ENCODE measurements at regions not wholly inside any gene's neighbourhood (a gene's known extent, or its start where the extent isn't known, plus 50 kb on each side); places are given as distances from the start of the nearest gene placed in this dataset.

- TF ChIP-seq, protein P1, sequence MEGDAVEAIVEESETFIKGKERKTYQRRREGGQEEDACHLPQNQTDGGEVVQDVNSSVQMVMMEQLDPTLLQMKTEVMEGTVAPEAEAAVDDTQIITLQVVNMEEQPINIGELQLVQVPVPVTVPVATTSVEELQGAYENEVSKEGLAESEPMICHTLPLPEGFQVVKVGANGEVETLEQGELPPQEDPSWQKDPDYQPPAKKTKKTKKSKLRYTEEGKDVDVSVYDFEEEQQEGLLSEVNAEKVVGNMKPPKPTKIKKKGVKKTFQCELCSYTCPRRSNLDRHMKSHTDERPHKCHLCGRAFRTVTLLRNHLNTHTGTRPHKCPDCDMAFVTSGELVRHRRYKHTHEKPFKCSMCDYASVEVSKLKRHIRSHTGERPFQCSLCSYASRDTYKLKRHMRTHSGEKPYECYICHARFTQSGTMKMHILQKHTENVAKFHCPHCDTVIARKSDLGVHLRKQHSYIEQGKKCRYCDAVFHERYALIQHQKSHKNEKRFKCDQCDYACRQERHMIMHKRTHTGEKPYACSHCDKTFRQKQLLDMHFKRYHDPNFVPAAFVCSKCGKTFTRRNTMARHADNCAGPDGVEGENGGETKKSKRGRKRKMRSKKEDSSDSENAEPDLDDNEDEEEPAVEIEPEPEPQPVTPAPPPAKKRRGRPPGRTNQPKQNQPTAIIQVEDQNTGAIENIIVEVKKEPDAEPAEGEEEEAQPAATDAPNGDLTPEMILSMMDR (IDR thresholded peaks at IDR 0.05; ENCODE audit: partially characterized antibody, unreplicated experiment) = no peak
- no peak overlapping the region for H3K27ac Mint-ChIP-seq (ENCODE audit: unreplicated experiment)
- no peaks in the 10 kb centered on the region for H3K4me1 Mint-ChIP-seq (ENCODE audit: low read depth, unreplicated experiment)
- peaks cover 5% of the 10 kb centered on the region for H3K9me3 Mint-ChIP-seq (ENCODE audit: unreplicated experiment)
- no peaks in the 10 kb centered on the region for H3K36me3 Mint-ChIP-seq (ENCODE audit: unreplicated experiment)
- H3K4me3 Mint-ChIP-seq (ENCODE audit: unreplicated experiment) = no peak overlapping the region
- no peak for DNase-seq
- H3K27me3 Mint-ChIP-seq (ENCODE audit: unreplicated experiment) = peaks cover 1% of the 10 kb centered on the region
These were observed 93.7 kb upstream of the SRSF6 start for GRCh38 chr20:43364001-43364400.

- Mint-ChIP-seq H3K27ac (ENCODE audit: unreplicated experiment) (no peak overlapping the region), H3K27me3 (ENCODE audit: unreplicated experiment) (peaks cover 1% of the 10 kb centered on the region), H3K4me1 (ENCODE audit: low read depth, unreplicated experiment) (no peaks in the 10 kb centered on the region), H3K9me3 (ENCODE audit: unreplicated experiment) (peaks cover 5% of the 10 kb centered on the region), H3K4me3 (ENCODE audit: unreplicated experiment) (no peak overlapping the region), H3K36me3 (ENCODE audit: unreplicated experiment) (peaks cover 4% of the 10 kb centered on the region)
- TF ChIP-seq, protein P1 (IDR thresholded peaks at IDR 0.05; ENCODE audit: partially characterized antibody, unreplicated experiment) = no peak
- DNase-seq = no peak
These were observed 94.2 kb upstream of the SRSF6 start for GRCh38 chr20:43363506-43363905.

DNA sequence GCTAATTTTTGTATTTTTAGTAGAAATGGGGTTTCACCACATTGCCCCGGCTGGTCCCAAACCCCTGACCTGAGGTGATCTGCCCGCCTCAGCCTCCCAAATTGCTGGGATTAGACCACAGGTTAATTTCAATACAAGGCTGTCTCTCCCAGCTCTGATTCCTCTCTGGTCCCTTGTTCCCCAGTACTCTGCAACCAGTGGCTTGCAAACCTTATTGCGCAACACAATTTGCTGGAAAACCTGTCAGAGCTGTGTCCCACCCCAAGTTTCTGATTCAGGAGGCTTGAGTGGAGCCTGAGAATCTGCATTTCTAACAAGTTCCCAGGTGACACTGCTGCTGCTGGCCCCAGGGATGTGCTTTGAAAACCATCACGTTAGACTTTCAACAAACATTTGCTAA is 96.2 kb upstream of the SRSF6 start:
- Mint-ChIP-seq H3K9me3 (ENCODE audit: unreplicated experiment) (peaks cover 5% of the 10 kb centered on the region), H3K36me3 (ENCODE audit: unreplicated experiment) (peaks cover 5% of the 10 kb centered on the region), H3K4me3 (ENCODE audit: unreplicated experiment) (no peak overlapping the region), H3K27ac (ENCODE audit: unreplicated experiment) (no peak overlapping the region), H3K4me1 (ENCODE audit: low read depth, unreplicated experiment) (no peaks in the 10 kb centered on the region), H3K27me3 (ENCODE audit: unreplicated experiment) (peaks cover 1% of the 10 kb centered on the region)
- TF ChIP-seq, protein P1 (IDR thresholded peaks at IDR 0.05; ENCODE audit: partially characterized antibody, unreplicated experiment) = no peak
- DNase-seq = no peak

DNA sequence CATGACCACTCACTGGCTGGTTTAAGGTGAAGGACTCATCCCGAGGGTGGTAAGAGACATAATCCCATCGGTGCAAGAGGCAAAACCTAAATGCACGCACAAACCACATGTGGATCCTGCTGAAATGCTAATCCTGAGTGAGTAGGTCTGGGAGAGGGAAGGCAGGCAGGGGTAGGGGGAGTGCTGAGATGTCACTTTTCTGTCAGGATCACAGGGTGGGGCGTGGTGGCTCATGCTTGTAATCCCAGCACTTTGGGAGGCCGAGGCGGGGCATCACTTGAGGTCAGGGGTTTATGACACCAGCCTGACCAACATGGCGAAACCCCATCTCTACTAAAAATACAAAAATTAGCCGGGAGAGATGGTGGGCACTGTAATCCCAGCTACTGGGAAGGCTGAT is 97.7 kb upstream of the SRSF6 start:
- H3K4me3 Mint-ChIP-seq (ENCODE audit: unreplicated experiment) = no peak overlapping the region
- no peak for DNase-seq
- H3K27ac Mint-ChIP-seq (ENCODE audit: unreplicated experiment) = no peak overlapping the region
- no peaks in the 10 kb centered on the region for H3K27me3 Mint-ChIP-seq (ENCODE audit: unreplicated experiment)
- H3K36me3 Mint-ChIP-seq (ENCODE audit: unreplicated experiment) = peaks cover 5% of the 10 kb centered on the region
- no peaks in the 10 kb centered on the region for H3K4me1 Mint-ChIP-seq (ENCODE audit: low read depth, unreplicated experiment)
- H3K9me3 Mint-ChIP-seq (ENCODE audit: unreplicated experiment) = no peaks in the 10 kb centered on the region
- TF ChIP-seq, protein P1 (IDR thresholded peaks at IDR 0.05; ENCODE audit: partially characterized antibody, unreplicated experiment) = no peak

DNA sequence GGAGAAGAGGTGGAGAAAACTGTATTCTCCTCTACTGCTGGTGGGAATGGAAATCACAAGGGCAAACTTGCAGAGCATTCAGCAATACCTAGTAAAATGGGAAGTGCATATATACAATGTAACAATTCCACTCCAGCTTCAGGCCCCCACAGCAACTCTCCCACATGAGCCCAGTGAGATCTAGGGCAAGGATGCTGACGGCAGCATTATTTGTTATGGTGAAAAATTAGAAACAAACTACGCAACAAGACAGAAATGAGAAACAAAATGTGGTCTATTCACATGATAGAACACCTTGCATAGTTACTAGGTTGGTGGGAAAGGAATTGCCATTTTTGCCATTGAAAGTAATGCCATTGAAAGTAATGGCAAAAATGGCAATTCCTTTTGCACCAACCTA is 98.9 kb upstream of the SRSF6 start:
- H3K9me3 Mint-ChIP-seq (ENCODE audit: unreplicated experiment) = no peaks in the 10 kb centered on the region
- H3K4me3 Mint-ChIP-seq (ENCODE audit: unreplicated experiment) = no peak overlapping the region

More for the DNA sequence above, 98.9 kb upstream of the SRSF6 start:
- no peaks in the 10 kb centered on the region for H3K27me3 Mint-ChIP-seq (ENCODE audit: unreplicated experiment)
- no peaks in the 10 kb centered on the region for H3K4me1 Mint-ChIP-seq (ENCODE audit: low read depth, unreplicated experiment)
- TF ChIP-seq, protein P1 (IDR thresholded peaks at IDR 0.05; ENCODE audit: partially characterized antibody, unreplicated experiment) = no peak
- H3K36me3 Mint-ChIP-seq (ENCODE audit: unreplicated experiment) = peaks cover 5% of the 10 kb centered on the region
- no peak for DNase-seq
- no peak overlapping the region for H3K27ac Mint-ChIP-seq (ENCODE audit: unreplicated experiment)

Measured in glutamatergic neuron (in vitro differentiated cells).